ENCODE measurements at regions not wholly inside any gene's neighbourhood (a gene's known extent, or its start where the extent isn't known, plus 50 kb on each side); places are given as distances from the start of the nearest gene placed in this dataset.

DNA sequence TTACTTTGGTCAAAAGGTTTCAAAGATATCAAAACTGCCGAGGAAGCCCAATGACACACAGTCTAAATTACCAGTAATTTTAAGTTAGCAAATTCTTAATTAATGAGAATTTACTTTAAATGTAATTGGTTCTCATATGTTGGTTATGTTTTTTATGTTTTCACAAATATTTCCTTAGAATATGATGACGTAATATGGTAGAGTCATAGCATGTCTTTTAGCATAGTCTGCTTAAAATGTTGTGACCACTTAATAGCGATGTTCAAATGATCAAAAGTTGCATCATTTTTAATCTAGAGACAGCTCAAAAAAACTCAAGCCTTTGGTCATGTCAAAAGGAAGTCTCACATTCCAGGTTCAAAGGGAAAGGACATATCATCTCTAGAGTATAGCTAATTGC, 123.3 kb upstream of the ST6GAL2 start:
- TF ChIP-seq, protein P1, sequence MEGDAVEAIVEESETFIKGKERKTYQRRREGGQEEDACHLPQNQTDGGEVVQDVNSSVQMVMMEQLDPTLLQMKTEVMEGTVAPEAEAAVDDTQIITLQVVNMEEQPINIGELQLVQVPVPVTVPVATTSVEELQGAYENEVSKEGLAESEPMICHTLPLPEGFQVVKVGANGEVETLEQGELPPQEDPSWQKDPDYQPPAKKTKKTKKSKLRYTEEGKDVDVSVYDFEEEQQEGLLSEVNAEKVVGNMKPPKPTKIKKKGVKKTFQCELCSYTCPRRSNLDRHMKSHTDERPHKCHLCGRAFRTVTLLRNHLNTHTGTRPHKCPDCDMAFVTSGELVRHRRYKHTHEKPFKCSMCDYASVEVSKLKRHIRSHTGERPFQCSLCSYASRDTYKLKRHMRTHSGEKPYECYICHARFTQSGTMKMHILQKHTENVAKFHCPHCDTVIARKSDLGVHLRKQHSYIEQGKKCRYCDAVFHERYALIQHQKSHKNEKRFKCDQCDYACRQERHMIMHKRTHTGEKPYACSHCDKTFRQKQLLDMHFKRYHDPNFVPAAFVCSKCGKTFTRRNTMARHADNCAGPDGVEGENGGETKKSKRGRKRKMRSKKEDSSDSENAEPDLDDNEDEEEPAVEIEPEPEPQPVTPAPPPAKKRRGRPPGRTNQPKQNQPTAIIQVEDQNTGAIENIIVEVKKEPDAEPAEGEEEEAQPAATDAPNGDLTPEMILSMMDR (IDR thresholded peaks at IDR 0.05): no peak
- TF ChIP-seq POLR2A (IDR thresholded peaks at IDR 0.05): no peak
